Endothelial cell of umbilical vein (primary cell): ENCODE measurements at regions not wholly inside any gene's neighbourhood (a gene's known extent, or its start where the extent isn't known, plus 50 kb on each side); places are given as distances from the start of the nearest gene placed in this dataset.

Experiments used
- BruUV-seq: library from RNA; stranded (reverse); fragments of 400-500 nt; replicated peaks from 2 replicates; lab custom pipeline; 2021; lab: Mats Ljungman, UMichigan
- CTCF ChIA-PET: fragments of 300-600, 350-600 bp; sonication (Branson Sonifier 250); formaldehyde crosslinking; loops from one replicate; lab custom pipeline; 2021; ENCODE audit warnings: antibody characterized with exemption, inconsistent platforms; lab: Charles Lee
- POLR2A ChIA-PET: fragments of 300-600, 350-600 bp; sonication (Branson Sonifier 250); formaldehyde crosslinking; loops from one replicate; lab custom pipeline; 2021; ENCODE audit warnings: antibody characterized with exemption, inconsistent platforms; lab: Charles Lee
- DNase-seq: peaks from one replicate; pipeline ENCODE4 v3.0.0-alpha.2; 2011; ENCODE audit warnings: low read depth, low spot score
- FAIRE-seq: peaks from 2 replicates; lab custom pipeline; 2011; peaks lifted over from hg19 to GRCh38; lab: Jason Lieb, UNC
- H2AFZ ChIP-seq: 2 replicates; pipeline ENCODE4 v1.6.0; 2012; ENCODE audit warnings: low read depth, low read length, control low read depth, inconsistent platforms
- H3K27ac ChIP-seq: 2 replicates; pipeline ENCODE4 v1.5.1; 2011; ENCODE audit warnings: low read depth, mild to moderate bottlenecking, control low read depth, low read length, moderate library complexity; ENCODE audit not compliant: insufficient read depth
- H3K27me3 ChIP-seq, 2 experiments: 2 replicates each; pipeline versions ENCODE4 v1.6.0 to v1.6.1; 2011; ENCODE audit warnings: low read length in 2 of 2, mixed read lengths in 1 of 2; ENCODE audit not compliant: control insufficient read depth in 2 of 2, insufficient read depth in 2 of 2
- H3K36me3 ChIP-seq, 2 experiments: 2 replicates in 1 of 2; 3 replicates in 1 of 2; pipeline ENCODE4 v1.5.1; 2011; ENCODE audit warnings: low read length in 2 of 2, mild to moderate bottlenecking in 1 of 2, moderate library complexity in 1 of 2; ENCODE audit not compliant: control insufficient read depth in 2 of 2, insufficient read depth in 2 of 2; ENCODE audit errors: extremely low read depth in 1 of 2
- H3K4me1 ChIP-seq: 3 replicates; pipeline ENCODE4 v1.5.1; 2011; ENCODE audit warnings: mild to moderate bottlenecking, low read length; ENCODE audit not compliant: control insufficient read depth, insufficient read depth; ENCODE audit errors: extremely low read depth
- H3K4me2 ChIP-seq: 2 replicates; pipeline ENCODE4 v1.6.1; 2011; ENCODE audit warnings: low read length, control low read depth, mixed read lengths; ENCODE audit not compliant: insufficient read depth
- H3K4me3 ChIP-seq, 3 experiments: fragments of 200-600 bp in 1 of 3; sonication (generic), shearing (Covaris generic) in 1 of 3; replicated peaks in 1 of 3; 2 replicates each; pipeline ENCODE4 v1.5.1; 2011 to 2016; ENCODE audit warnings: control low read depth in 3 of 3, low read length in 3 of 3, mild to moderate bottlenecking in 2 of 3, inconsistent platforms in 1 of 3, low read depth in 1 of 3, moderate library complexity in 1 of 3; ENCODE audit not compliant: insufficient read depth in 1 of 3
- H3K79me2 ChIP-seq: 2 replicates; pipeline ENCODE4 v1.6.0; 2012; ENCODE audit warnings: low read length, inconsistent platforms; ENCODE audit not compliant: control insufficient read depth, insufficient read depth
- H3K9ac ChIP-seq: replicated peaks from 2 replicates; pipeline ENCODE3; 2011; ENCODE audit warnings: low read length, control low read depth; ENCODE audit not compliant: insufficient read depth; ENCODE audit errors: extremely low read depth
- H3K9me1 ChIP-seq: replicated peaks from 3 replicates; pipeline ENCODE4 v1.6.0; 2011; ENCODE audit warnings: mild to moderate bottlenecking, low read length; ENCODE audit not compliant: control insufficient read depth, insufficient read depth; ENCODE audit errors: extremely low read depth
- H3K9me3 ChIP-seq: replicated peaks from 2 replicates; pipeline ENCODE4 v1.5.1; 2012; ENCODE audit warnings: low read length, inconsistent platforms; ENCODE audit not compliant: control insufficient read depth, insufficient read depth
- H4K20me1 ChIP-seq: replicated peaks from 2 replicates; pipeline ENCODE3; 2011; ENCODE audit warnings: mild to moderate bottlenecking, low read length; ENCODE audit not compliant: control insufficient read depth, insufficient read depth; ENCODE audit errors: extremely low read depth
- EZH2 ChIP-seq: IDR thresholded peaks from 2 replicates; pipeline ENCODE4 v1.6.1; 2012; ENCODE audit warnings: borderline replicate concordance, low read depth, mild to moderate bottlenecking, moderate library complexity, low read length, inconsistent platforms; ENCODE audit not compliant: severe bottlenecking
- FOS ChIP-seq: IDR thresholded peaks from 2 replicates; pipeline ENCODE4 v1.6.1; 2011; ENCODE audit warnings: mild to moderate bottlenecking, low read length, moderate library complexity, borderline replicate concordance; ENCODE audit not compliant: insufficient read depth
- GATA2 ChIP-seq: IDR thresholded peaks from 2 replicates; pipeline ENCODE4 v1.7.0; 2011; ENCODE audit warnings: low read depth, mild to moderate bottlenecking, moderate library complexity, mixed read lengths, low read length; ENCODE audit not compliant: insufficient read length, insufficient read depth
- JUN ChIP-seq: IDR thresholded peaks from 2 replicates; pipeline ENCODE4 v1.6.1; 2011; ENCODE audit warnings: borderline replicate concordance, low read depth; ENCODE audit not compliant: insufficient read length, insufficient read depth
- MYC ChIP-seq: IDR thresholded peaks from one replicate; pipeline ENCODE4 v1.6.1; 2011; ENCODE audit warnings: mild to moderate bottlenecking, low read depth, low read length
- POLR2A ChIP-seq: IDR thresholded peaks from 2 replicates; pipeline ENCODE4 v1.6.1; 2012; ENCODE audit warnings: low read depth, mild to moderate bottlenecking, control low read depth, low read length
- POLR2AphosphoS5 ChIP-seq: IDR thresholded peaks from 2 replicates; pipeline ENCODE4 v1.6.1; 2012; ENCODE audit warnings: low read depth, mild to moderate bottlenecking, control low read depth, low read length, moderate library complexity; ENCODE audit not compliant: insufficient read depth
- dilution Hi-C: fragments of 300-500 bp; cut with MboI; formaldehyde crosslinking; loops from one replicate; pipeline ENCODE4 v1.15.0; 2019; ENCODE audit warnings: low sequenced_read_pairs; ENCODE audit not compliant: extremely low pct_ligation_motif_present
- intact Hi-C: fragments of 100-400 bp; cut with micrococcal nuclease; formaldehyde crosslinking; loops from one replicate; pipeline ENCODE4 v1.10.0; 2022
- TF ChIP-seq, protein P1 (sequence below), 2 donors: IDR thresholded peaks; 1 replicate in 1 of 2; 2 replicates in 1 of 2; pipeline ENCODE4 v1.5.1; 2011; ENCODE audit warnings: low read length in 2 of 2, mild to moderate bottlenecking in 2 of 2, moderate library complexity in 2 of 2, control low read depth in 1 of 2, inconsistent platforms in 1 of 2, low read depth in 1 of 2; ENCODE audit not compliant: insufficient read depth in 1 of 2; ENCODE audit errors: extremely low read depth in 1 of 2
- TF ChIP-seq, protein P2 (sequence below): IDR thresholded peaks from 2 replicates; pipeline ENCODE4 v1.6.1; 2011; ENCODE audit not compliant: insufficient read depth, insufficient read length

DNA sequence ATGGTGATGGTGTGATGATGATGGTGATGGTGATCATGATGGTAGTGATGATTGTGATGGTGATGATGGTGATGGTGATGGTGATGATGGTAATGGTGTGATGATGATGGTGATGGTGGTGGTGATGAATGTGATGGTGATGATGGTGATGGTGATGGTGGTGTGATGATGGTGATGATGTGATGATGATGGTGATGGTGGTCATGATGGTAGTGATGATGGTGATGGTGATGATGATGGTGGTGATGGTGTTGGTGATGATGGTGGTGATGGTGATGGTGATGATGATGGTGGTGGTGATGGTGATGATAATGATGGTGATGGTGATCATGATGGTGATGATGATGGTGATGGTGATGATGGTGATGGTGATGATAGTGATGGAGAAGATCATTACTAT is 120.3 kb downstream of the ZNF664 start:
- TF ChIP-seq, protein P1, sequence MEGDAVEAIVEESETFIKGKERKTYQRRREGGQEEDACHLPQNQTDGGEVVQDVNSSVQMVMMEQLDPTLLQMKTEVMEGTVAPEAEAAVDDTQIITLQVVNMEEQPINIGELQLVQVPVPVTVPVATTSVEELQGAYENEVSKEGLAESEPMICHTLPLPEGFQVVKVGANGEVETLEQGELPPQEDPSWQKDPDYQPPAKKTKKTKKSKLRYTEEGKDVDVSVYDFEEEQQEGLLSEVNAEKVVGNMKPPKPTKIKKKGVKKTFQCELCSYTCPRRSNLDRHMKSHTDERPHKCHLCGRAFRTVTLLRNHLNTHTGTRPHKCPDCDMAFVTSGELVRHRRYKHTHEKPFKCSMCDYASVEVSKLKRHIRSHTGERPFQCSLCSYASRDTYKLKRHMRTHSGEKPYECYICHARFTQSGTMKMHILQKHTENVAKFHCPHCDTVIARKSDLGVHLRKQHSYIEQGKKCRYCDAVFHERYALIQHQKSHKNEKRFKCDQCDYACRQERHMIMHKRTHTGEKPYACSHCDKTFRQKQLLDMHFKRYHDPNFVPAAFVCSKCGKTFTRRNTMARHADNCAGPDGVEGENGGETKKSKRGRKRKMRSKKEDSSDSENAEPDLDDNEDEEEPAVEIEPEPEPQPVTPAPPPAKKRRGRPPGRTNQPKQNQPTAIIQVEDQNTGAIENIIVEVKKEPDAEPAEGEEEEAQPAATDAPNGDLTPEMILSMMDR (IDR thresholded peaks at IDR 0.05; ENCODE audit: extremely low read depth in 1 of 2, insufficient read depth in 1 of 2, low read depth in 1 of 2, low read length in 2 of 2): no peak
- TF ChIP-seq MYC (no peak), EZH2 (no peak), POLR2A (no peak), FOS (no peak), JUN (no peak), GATA2 (no peak), POLR2AphosphoS5 (no peak)
- TF ChIP-seq, protein P2, sequence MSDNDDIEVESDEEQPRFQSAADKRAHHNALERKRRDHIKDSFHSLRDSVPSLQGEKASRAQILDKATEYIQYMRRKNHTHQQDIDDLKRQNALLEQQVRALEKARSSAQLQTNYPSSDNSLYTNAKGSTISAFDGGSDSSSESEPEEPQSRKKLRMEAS: no peak
- Histone ChIP-seq H3K9me1 (no peaks in the 10 kb centered on the region), H3K4me2 (no peak overlapping the region), H2AFZ (no peak overlapping the region), H3K4me3 (no peak overlapping the region), H3K9me3 (no peaks in the 10 kb centered on the region), H3K79me2 (no peaks in the 10 kb centered on the region), H3K9ac (no peak overlapping the region), H3K36me3 (no peaks in the 10 kb centered on the region), H3K4me1 (no peaks in the 10 kb centered on the region), H3K27ac (no peak overlapping the region), H3K27me3 (peaks cover 0 to 4% of the 10 kb centered on the region in 2 experiments), H4K20me1 (no peaks in the 10 kb centered on the region)
- CTCF ChIA-PET: no interaction called here
- POLR2A ChIA-PET: no interaction called here
- BruUV-seq: no TSS peak
- DNase-seq (no peak), FAIRE-seq (no peak)
- intact Hi-C loops: no loop called here
- dilution Hi-C loops: no loop called here
